ENCODE measurements at regions not wholly inside any gene's neighbourhood (a gene's known extent, or its start where the extent isn't known, plus 50 kb on each side); places are given as distances from the start of the nearest gene placed in this dataset.

DNA sequence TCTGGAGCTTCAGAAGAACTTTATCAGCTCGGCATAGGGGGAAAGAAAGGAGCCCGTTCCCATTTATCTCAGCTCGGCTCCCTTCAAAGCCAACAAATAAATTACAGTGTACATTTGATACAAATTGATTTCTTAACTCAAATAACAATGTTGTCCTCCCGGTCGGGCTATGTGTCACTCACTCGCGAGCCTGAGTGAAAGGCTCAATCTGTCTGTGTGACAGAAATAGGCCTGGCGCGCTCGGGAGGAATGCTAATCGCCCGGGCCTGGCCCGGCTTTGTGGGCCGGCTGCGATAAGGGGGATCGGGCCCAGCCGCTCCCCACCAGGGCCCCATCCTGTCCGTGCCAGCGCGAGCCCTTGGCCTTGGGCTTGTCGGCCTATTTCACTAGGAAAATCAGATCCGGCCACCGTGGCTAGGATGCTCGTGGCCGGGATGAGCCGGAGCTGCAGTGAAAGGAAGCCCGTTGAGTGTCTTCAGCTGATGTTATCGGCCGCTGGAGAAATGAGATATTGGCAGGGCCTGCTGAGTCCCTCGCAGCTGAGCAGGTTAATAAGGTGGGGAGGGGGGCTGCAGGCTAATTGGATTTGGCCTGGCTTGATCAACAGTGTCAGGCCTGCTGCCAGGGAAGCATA lies 258.7 kb downstream of the IRX1 start:
- intact Hi-C loops (cut with DNase I): no loop called here
- peak; percentile 94 for ATAC-seq (ENCODE audit: poor library complexity)
- peak; percentile 72 for DNase-seq

DNA sequence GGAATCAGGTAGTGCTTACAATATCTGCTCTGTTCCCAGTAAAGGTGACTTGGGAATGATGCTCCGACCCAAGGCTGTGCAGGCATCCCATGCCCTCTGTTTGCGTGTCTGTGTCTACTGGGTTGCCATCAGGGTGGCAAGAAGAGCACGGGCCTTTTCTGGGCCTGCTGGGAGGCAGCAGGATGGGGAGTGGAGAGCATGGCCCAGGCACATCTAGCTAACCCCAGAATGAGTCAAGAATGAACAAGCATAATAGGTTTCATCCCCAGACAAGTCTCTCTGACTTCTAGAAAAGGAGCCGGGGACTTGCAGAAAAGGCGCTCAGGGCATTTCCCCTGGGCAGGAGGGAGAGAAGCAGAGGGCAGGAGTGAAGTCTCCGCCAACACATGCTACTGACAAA lies 260.4 kb downstream of the IRX1 start:
- DNase-seq: no peak
- ATAC-seq (ENCODE audit: poor library complexity): no peak
- intact Hi-C loops (cut with DNase I): no loop called here

DNA sequence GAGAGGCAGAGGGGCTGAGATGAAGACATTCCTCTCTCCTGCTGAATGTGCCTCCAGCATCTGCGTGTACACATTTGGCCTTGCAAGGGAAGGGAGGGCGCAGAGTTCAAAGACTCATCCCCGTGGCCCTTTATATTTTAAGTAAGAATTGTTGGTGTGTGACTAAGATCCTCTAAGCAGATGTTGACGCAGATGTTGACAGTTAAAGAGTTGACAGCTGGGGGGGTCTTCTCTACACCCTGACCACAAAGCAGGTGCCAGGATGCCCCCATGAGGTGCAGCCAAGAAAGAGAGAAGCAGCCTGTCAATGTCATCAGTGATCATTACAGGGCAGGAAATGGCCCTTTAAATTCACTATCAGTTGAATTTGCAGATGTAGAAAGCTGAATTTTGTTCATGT lies 262.9 kb downstream of the IRX1 start:
- no peak for ATAC-seq (ENCODE audit: poor library complexity)
- no peak for DNase-seq
- intact Hi-C loops (cut with DNase I): no loop called here

DNA sequence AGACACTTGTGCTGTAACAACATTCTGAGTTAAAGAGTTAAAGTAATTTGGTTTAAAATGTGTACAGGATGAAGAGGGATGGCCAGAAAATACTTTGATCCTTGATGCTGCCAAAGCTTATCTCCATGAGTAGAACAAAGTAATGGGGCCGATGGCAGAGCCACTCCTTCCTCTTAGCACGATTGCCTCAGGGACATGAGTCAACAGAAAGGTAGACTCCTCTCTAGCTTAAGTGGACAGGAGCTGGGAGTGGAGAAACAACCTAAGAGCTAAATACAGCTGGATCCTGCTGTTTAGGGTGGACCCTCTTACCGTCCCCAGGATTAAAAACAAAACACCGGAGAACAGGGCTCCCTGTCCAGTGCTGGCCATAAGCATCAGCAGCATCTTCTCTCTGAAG lies 267.3 kb downstream of the IRX1 start:
- ATAC-seq (ENCODE audit: poor library complexity) (no peak), DNase-seq (no peak)
- intact Hi-C loops (cut with DNase I): no loop called here

DNA sequence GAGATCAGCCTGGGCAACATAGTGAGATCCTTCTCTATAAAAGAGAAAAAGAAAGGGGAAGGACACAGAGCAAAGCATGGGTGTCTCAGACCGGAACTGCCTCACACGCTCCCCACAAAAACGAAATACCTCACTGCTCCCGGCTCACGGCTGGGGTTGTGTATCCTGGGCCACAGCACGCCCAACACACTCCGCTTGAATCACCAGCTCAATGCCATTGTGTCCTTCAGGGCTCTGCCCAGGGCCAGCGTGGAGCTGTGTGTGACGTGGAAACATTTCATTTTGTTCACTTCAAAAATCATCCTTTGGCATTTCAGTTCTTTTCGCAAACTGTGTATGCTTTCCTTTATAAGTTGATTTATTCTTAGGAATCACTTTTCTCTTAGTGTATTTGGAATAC lies 279.5 kb downstream of the IRX1 start:
- intact Hi-C loops (cut with DNase I): no loop called here

DNA sequence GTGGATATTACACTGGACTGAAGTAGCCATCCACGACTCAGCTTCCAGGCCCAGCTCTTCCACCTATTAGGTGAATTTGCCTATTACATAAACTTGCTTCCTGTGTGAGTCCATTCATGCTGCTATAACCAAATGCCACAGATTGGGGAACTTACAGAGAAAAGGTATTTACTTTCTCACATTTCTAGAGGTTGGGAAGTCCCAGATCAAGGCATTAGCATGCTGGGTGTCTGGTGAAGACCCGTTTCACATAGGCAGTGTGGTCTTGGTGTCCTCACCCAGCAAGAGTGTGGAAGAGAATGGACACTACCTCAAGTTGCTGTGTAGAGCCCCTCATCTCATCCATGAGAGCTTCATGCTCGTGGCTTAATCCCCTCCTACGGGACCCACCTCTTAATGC lies 282.6 kb downstream of the IRX1 start:
- no peak for ATAC-seq (ENCODE audit: poor library complexity)
- intact Hi-C loops (cut with DNase I): no loop called here

More for the DNA sequence above, 279.5 kb downstream of the IRX1 start:
- ATAC-seq (ENCODE audit: poor library complexity) (no peak), DNase-seq (no peak)

DNA sequence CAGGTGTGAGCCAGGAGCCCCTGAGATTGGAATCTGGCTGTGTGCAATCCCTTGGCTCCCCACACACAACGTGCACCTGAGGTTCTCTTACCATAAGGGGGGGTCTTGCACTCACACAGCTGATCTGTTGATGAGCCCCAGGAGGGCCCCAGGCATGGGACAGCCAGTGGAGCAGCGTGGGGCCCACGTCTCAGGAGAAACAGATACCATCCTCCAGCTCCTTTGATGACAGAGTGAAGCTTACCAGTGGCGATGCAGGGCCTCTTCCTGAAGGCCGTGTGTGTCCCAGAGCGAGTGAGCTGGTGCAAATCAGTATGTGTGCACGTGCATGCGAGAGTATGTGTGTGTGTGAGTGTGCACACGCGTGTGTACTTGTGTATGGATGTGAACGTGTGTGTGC lies 287.4 kb downstream of the IRX1 start:
- DNase-seq (no peak), ATAC-seq (ENCODE audit: poor library complexity) (no peak)
- intact Hi-C loops (cut with DNase I): no loop called here

More for the DNA sequence above, 282.6 kb downstream of the IRX1 start:
- no peak for DNase-seq

DNA sequence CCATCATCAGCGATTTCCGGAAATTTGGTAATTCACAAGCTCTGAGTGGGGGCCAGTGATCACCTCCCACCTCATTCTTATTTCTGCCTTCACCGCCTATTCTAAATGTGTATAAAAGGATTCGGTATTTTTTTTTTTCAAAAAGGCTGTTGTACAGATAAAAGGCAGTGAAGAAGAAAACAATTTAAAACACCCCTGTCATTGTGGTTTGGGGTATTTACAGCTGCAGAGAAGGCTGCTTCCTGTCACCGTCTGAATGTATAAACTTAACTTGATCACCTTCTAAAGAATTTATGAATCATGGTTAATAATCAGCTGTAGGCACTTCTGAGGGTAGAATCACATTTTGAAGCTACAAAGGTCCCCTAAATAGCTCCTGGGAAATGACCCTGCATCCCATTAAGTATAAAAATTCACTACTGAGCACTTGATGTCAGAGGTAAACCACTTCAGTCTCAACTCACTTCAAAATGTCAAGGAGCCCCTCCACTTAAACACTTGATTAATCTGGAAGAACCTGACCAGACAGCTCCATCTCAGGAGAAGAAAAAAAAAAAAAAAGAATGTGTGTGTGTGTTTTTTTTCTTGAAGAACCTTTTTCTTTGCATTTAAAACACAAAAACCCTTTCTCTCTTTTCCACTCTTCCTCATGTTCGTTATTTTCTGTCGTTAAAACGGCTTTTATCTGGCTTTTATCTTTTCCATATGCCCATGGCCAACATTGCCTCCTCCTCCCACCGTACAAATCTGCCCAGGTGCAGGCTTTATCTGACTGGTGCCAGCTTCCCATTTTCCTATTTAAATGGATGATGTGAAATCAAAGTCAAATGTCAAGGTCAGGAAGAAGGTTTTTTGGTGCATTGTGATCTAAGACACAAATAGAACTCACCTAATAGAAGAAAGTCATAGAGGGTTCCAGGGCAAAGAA lies 291.2 kb downstream of the IRX1 start:
- DNase-seq: no peak
- no peak for ATAC-seq (ENCODE audit: poor library complexity)
- intact Hi-C loops (cut with DNase I): no loop called here

DNA sequence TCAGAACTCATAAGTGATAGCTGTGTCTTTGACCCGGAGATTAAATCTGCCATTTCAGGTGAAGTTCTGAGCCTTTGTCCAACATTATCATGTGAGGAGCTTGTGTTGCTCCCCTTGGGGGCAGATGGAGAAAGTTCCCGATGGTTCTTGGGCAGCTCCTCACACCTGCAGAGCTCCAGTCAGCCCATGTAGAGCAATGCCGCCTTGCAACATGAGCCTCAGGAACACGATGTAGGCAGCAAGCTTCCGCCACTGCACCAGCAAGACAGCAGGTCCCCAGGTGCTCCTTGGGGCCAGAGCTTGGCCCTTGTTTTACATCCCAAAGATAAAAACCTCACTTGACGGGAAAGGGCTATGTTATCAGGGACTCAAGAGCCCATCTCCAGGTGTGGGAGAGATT lies 292.7 kb downstream of the IRX1 start:
- intact Hi-C loops (cut with DNase I): no loop called here
- DNase-seq (no peak), ATAC-seq (ENCODE audit: poor library complexity) (no peak)

DNA sequence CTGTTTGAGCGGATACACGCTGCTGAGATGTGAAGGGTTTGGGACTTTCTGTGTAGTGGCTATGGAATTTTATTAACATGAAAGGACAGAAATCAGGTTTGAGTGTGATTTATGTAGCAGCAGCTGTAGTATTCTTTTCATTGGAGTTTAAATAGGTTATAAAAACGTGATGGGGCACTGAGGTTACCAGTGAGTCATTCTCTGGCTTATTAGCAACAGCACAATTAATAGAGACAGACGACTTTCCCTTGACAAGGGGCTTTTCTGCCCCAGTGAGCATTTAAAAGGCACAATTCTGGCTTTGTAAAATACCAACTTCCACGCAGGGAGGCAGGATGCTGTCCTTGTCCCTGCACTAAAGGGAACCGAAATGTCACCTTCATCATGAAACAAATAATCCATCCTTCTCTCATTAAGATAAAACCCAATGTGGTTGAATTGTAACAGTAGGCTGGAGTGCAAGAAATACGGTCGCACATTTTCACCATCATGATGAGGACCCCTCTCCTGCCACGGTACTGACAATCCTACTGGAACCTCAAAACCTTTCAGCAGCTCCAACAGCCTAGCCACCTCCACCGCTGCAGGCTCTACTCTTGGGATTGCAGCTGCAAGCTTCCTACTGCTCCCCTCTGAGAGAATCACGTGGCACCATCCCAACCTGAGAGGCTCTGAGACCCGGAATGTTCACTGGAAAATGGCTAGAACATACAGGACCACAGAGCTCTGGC lies 293.9 kb downstream of the IRX1 start:
- intact Hi-C loops (cut with DNase I): no loop called here
- DNase-seq (no peak), ATAC-seq (ENCODE audit: poor library complexity) (no peak)

DNA sequence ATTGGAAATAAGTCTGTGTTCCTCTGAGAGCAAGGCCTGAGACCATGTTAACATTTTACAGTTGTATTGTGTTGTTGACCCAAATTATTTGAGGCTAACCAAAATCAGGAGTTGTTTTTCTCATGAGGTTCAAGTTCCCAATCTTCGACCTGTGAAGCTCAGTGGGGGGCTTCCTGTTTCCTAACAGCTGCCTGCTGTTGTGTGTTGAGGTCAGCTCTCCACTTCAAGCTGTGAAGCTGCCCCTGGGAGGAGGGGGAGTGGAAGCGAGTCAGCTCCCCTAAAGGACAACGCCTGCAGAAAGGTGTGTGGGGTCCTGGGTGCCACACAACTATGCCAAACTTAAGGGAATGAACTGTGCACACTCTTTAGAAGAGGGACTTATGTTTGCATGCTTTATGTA lies 295.5 kb downstream of the IRX1 start:
- intact Hi-C loops (cut with DNase I): no loop called here
- ATAC-seq (ENCODE audit: poor library complexity) (no peak), DNase-seq (no peak)

DNA sequence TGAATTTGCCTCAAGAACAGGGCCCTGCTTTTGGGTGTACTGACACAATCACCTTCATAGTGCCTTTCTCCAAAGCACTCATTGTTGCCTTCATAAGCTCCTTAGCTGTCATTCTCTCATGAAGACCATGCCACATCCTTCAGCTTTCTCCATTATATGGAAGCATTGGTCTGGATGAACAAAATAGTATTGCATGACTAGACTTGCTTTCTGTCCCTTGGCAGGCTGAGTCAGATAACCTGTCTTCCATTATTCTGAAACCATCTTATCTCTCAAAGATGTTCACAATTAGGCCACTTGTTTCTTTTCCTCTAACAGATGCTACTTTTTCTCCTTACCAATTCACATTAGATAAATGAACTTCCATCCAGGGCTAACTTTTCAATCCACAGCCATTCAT lies 297.9 kb downstream of the IRX1 start:
- DNase-seq (no peak), ATAC-seq (ENCODE audit: poor library complexity) (no peak)
- intact Hi-C loops (cut with DNase I): no loop called here

DNA sequence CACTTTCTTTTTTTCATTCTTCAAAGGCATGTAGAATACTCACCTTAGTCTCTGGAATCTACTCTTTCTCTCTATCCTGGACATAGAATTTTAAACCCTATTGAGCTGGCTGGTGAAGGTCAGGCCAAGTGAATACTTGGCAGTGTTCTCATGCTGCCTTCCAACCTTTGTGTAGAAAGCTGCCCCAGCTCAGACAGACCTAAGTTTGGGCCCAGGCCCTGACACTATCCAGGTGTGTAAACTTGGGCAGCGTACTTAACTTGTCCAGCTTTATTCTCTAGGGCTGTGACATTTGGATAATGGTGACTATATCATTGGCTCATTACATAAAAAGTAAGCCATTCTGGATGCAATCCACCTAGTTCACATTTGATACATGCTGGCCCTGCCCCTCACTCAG lies 298.3 kb downstream of the IRX1 start:
- DNase-seq (no peak), ATAC-seq (ENCODE audit: poor library complexity) (peak; percentile 45)
- intact Hi-C loops (cut with DNase I): no loop called here

DNA sequence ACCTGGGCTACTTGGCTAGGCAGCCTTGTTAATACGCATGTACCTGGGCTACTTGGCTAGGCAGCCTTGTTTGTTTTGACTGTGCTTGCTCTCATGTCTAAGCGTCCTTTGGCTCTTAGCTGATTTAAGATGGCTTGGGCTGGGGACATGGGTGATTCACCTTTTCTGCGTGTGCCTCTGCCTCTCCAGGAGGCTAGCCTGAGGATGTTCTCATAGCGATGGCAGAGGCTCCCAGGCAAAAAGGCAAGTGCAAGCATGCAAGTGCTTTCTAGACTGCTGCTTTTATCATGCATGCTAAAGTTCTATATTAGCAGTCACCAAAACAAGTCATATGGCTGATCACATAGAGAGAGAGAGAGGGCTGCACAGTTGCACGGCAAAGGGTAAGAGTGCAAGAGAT lies 300.5 kb downstream of the IRX1 start:
- DNase-seq (no peak), ATAC-seq (ENCODE audit: poor library complexity) (no peak)
- intact Hi-C loops (cut with DNase I): no loop called here

DNA sequence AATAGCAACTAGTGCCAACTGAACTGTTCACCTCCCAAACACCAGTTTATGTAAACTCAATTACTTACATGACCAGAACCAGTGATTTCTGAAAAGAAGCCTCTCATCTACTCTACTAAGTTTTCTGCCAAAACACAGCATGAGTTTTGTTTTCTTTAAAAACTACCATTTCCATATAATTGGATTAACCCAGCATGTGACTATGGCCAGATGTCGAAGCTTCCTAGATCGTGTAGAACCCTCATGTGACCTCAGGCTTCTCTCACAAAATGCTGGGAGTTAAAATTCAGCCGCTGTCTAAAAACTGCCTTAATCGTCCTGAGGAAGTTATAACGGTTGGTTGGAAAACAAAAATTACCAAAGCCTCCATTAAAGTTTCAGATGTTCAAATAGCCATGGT lies 303.5 kb downstream of the IRX1 start:
- no peak for DNase-seq
- ATAC-seq (ENCODE audit: poor library complexity): no peak
- intact Hi-C loops (cut with DNase I): no loop called here

DNA sequence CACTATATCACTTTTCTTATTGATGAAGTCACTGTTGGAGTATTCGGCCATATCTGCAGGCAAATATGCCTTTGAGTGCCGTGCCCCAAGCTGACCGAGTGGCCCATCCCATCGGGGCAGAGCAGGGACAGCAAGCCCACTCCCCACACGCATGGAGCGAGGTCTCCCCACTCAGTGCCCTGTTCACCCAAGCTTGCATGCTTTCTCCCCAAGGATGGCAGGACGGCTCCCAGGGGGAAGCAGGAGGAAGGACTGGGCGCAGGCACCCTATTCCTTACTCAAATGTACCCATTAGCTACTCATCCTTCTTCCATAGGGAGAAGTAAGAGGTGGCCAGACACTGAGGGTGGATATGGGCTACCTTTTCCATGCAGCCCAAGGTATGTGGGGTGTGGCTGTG lies 309.0 kb downstream of the IRX1 start:
- ATAC-seq (ENCODE audit: poor library complexity) (no peak), DNase-seq (no peak)
- intact Hi-C loops (cut with DNase I): no loop called here

DNA sequence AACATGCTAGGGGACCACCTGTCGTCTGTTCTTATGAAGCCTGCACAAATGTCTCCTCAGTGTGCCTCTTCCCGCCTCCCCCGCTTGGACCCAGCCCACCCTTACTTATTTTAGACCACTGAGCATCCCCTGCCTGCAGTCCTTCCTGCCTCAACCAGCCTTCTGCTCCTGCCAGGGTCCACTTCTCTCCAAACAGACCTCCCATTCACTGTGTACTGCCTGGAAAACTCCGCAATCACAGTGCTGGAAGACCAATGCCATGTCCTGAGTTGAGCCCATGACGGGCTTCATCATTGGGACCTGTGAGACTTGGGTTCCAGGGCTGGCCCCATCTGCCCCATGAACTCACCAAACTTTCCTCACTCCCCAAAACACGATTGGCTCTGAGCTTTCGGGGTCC lies 309.4 kb downstream of the IRX1 start:
- intact Hi-C loops (cut with DNase I): no loop called here
- DNase-seq (no peak), ATAC-seq (ENCODE audit: poor library complexity) (no peak)

DNA sequence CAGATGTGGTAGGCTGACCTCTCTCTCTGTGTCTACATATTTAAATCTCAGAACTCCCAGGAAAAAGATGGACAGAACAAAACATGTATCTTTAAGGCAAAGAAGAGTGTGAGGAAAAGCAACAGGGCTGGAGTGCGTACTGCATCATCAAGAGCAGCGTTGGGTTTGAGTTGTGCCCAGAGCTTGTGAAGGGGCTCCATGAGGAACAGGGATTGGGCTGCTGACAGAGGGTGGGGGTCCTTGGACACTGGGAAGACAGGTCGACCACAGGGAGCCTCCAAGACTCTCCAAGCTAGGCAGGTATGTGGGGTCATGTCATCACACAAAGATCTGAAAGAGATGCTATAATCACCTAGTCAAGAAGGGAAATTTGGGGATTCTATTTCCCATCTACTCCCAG lies 309.9 kb downstream of the IRX1 start:
- DNase-seq: no peak
- no peak for ATAC-seq (ENCODE audit: poor library complexity)
- intact Hi-C loops (cut with DNase I): no loop called here

DNA sequence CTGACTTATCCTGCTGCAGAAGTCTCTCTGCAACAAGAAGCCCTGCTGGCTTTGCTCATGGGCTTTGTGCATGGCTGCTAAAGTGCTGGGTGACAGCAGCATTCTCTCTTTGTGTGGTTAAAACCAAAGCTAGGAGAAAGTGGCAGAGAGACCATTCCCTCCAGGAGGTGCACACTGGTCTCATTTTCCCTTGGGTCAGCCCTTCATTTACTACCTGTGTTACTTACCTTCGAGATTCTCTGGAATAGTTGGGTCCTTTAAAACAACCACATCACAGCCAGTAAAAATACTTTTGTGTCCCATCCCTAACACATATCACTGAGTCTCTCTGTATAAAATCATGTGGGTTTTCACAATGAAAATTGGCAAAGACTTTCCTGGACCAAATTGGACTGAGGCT lies 315.5 kb downstream of the IRX1 start:
- DNase-seq (no peak), ATAC-seq (ENCODE audit: poor library complexity) (no peak)
- intact Hi-C loops (cut with DNase I): no loop called here

DNA sequence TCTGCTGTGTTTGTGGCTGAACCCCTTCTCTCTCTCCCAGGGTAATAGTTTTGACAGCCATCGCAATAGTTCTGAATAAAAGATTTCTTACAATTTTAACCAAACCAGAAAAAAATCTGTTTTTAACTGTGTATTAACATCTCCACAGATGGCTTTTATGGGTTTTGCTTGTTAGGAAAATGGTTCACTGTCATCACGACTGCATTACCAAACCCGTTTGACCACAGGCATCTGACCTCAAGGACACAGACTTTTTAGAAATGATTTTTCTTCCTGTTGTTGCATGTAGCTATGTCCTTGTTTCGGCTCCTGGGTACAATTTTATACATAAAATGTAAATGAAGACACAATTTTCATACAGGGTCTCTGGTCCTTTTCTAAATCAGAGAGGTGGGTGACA lies 316.1 kb downstream of the IRX1 start:
- DNase-seq (no peak), ATAC-seq (ENCODE audit: poor library complexity) (no peak)
- intact Hi-C loops (cut with DNase I): no loop called here
